ENCODE measurements at regions not wholly inside any gene's neighbourhood (a gene's known extent, or its start where the extent isn't known, plus 50 kb on each side); places are given as distances from the start of the nearest gene placed in this dataset.

- no peaks in the 10 kb centered on the region for H3K27me3 ChIP-seq (ENCODE audit: control insufficient read depth in 3 of 3, insufficient read depth in 3 of 3, low read length in 3 of 3)
- H3K36me3 ChIP-seq (ENCODE audit: control insufficient read depth in 3 of 3, insufficient read depth in 2 of 3, low read depth in 1 of 3, low read length in 3 of 3), result no peaks in the 10 kb centered on the region
- FAIRE-seq, result no peak
- no peaks in the 10 kb centered on the region for H3K4me1 ChIP-seq (ENCODE audit: control insufficient read depth in 3 of 3, insufficient read depth in 2 of 3, low read depth in 1 of 3, low read length in 2 of 3)
- no peak for DNase-seq
- WGBS, 3 donors, result 79 to 83% (median 81%) methylated on average over 3 of the region's 3 CpGs
- H3K9me3 ChIP-seq (ENCODE audit: control insufficient read depth in 2 of 2, insufficient read depth in 1 of 2, low read depth in 1 of 2, low read length in 1 of 2), result no peaks in the 10 kb centered on the region
- H3K27ac ChIP-seq (ENCODE audit: low read depth in 1 of 3, low read length in 2 of 3), result no peak overlapping the region
- no peak overlapping the region for H3K4me3 ChIP-seq (ENCODE audit: low read depth in 1 of 3, low read length in 3 of 3)
Measured at GRCh38 chr13:110008816-110009215, 222.4 kb upstream of the IRS2 start.

GRCh38 chr13:110006304-110006703, 219.9 kb upstream of the IRS2 start:
- no peak for FAIRE-seq
- DNase-seq, result no peak

GRCh38 chr13:110005563-110005962, 219.2 kb upstream of the IRS2 start:
- DNase-seq, result no peak
- FAIRE-seq, result no peak
- Histone ChIP-seq H3K4me3 (ENCODE audit: low read depth in 1 of 3, low read length in 3 of 3) (no peak overlapping the region), H3K4me1 (ENCODE audit: control insufficient read depth in 3 of 3, insufficient read depth in 2 of 3, low read depth in 1 of 3, low read length in 2 of 3) (no peaks in the 10 kb centered on the region), H3K9me3 (ENCODE audit: control insufficient read depth in 2 of 2, insufficient read depth in 1 of 2, low read depth in 1 of 2, low read length in 1 of 2) (no peaks in the 10 kb centered on the region), H3K27me3 (ENCODE audit: control insufficient read depth in 3 of 3, insufficient read depth in 3 of 3, low read length in 3 of 3) (peaks cover 0 to 7% (median 0%) of the 10 kb centered on the region in 3 donors), H3K36me3 (ENCODE audit: control insufficient read depth in 3 of 3, insufficient read depth in 2 of 3, low read depth in 1 of 3, low read length in 3 of 3) (no peaks in the 10 kb centered on the region), H3K27ac (ENCODE audit: low read depth in 1 of 3, low read length in 2 of 3) (no peak overlapping the region)
- 31 to 77% (median 55%) methylated on average over 2 of the region's 2 CpGs for WGBS, 3 donors

More at GRCh38 chr13:110006304-110006703, 219.9 kb upstream of the IRS2 start:
- Histone ChIP-seq H3K27ac (ENCODE audit: low read depth in 1 of 3, low read length in 2 of 3) (no peak overlapping the region), H3K4me3 (ENCODE audit: low read depth in 1 of 3, low read length in 3 of 3) (no peak overlapping the region), H3K4me1 (ENCODE audit: control insufficient read depth in 3 of 3, insufficient read depth in 2 of 3, low read depth in 1 of 3, low read length in 2 of 3) (no peaks in the 10 kb centered on the region), H3K36me3 (ENCODE audit: control insufficient read depth in 3 of 3, insufficient read depth in 2 of 3, low read depth in 1 of 3, low read length in 3 of 3) (no peaks in the 10 kb centered on the region), H3K27me3 (ENCODE audit: control insufficient read depth in 3 of 3, insufficient read depth in 3 of 3, low read length in 3 of 3) (no peaks in the 10 kb centered on the region), H3K9me3 (ENCODE audit: control insufficient read depth in 2 of 2, insufficient read depth in 1 of 2, low read depth in 1 of 2, low read length in 1 of 2) (no peaks in the 10 kb centered on the region)
- WGBS, 3 donors, result 62 to 87% (median 73%) methylated on average over 8 of the region's 8 CpGs

- no peak overlapping the region for H3K4me3 ChIP-seq (ENCODE audit: low read depth in 1 of 3, low read length in 3 of 3)
- FAIRE-seq, result no peak
- H3K9me3 ChIP-seq (ENCODE audit: control insufficient read depth in 2 of 2, insufficient read depth in 1 of 2, low read depth in 1 of 2, low read length in 1 of 2), result no peaks in the 10 kb centered on the region
- H3K4me1 ChIP-seq (ENCODE audit: control insufficient read depth in 3 of 3, insufficient read depth in 2 of 3, low read depth in 1 of 3, low read length in 2 of 3), result no peaks in the 10 kb centered on the region
- 61 to 87% (median 74%) methylated on average over 2 of the region's 2 CpGs for WGBS, 3 donors
- H3K36me3 ChIP-seq (ENCODE audit: control insufficient read depth in 3 of 3, insufficient read depth in 2 of 3, low read depth in 1 of 3, low read length in 3 of 3), result no peaks in the 10 kb centered on the region
- H3K27ac ChIP-seq (ENCODE audit: low read depth in 1 of 3, low read length in 2 of 3), result no peak overlapping the region
- DNase-seq, result no peak
- peaks cover 0 to 14% (median 0%) of the 10 kb centered on the region in 3 donors for H3K27me3 ChIP-seq (ENCODE audit: control insufficient read depth in 3 of 3, insufficient read depth in 3 of 3, low read length in 3 of 3)
Measured at GRCh38 chr13:110004814-110005213, 218.4 kb upstream of the IRS2 start.

- Histone ChIP-seq H3K4me3 (ENCODE audit: low read depth in 1 of 3, low read length in 3 of 3) (no peak overlapping the region), H3K27me3 (ENCODE audit: control insufficient read depth in 3 of 3, insufficient read depth in 3 of 3, low read length in 3 of 3) (peaks cover 0 to 16% (median 0%) of the 10 kb centered on the region in 3 donors), H3K4me1 (ENCODE audit: control insufficient read depth in 3 of 3, insufficient read depth in 2 of 3, low read depth in 1 of 3, low read length in 2 of 3) (no peaks in the 10 kb centered on the region), H3K36me3 (ENCODE audit: control insufficient read depth in 3 of 3, insufficient read depth in 2 of 3, low read depth in 1 of 3, low read length in 3 of 3) (no peaks in the 10 kb centered on the region), H3K27ac (ENCODE audit: low read depth in 1 of 3, low read length in 2 of 3) (no peak overlapping the region), H3K9me3 (ENCODE audit: control insufficient read depth in 2 of 2, insufficient read depth in 1 of 2, low read depth in 1 of 2, low read length in 1 of 2) (no peaks in the 10 kb centered on the region)
- DNase-seq, result no peak
- FAIRE-seq, result no peak
- 76 to 82% (median 79%) methylated on average over 7 of the region's 7 CpGs for WGBS, 3 donors
Measured at GRCh38 chr13:110001670-110002275, 215.4 kb upstream of the IRS2 start.

GRCh38 chr13:110000534-110001345, 214.4 kb upstream of the IRS2 start:
- DNase-seq, result no peak
- H3K27ac ChIP-seq (ENCODE audit: low read depth in 1 of 3, low read length in 2 of 3), result no peak overlapping the region
- H3K36me3 ChIP-seq (ENCODE audit: control insufficient read depth in 3 of 3, insufficient read depth in 2 of 3, low read depth in 1 of 3, low read length in 3 of 3), result no peaks in the 10 kb centered on the region
- FAIRE-seq, result no peak
- H3K4me1 ChIP-seq (ENCODE audit: control insufficient read depth in 3 of 3, insufficient read depth in 2 of 3, low read depth in 1 of 3, low read length in 2 of 3), result no peaks in the 10 kb centered on the region
- no peak overlapping the region for H3K4me3 ChIP-seq (ENCODE audit: low read depth in 1 of 3, low read length in 3 of 3)
- H3K9me3 ChIP-seq (ENCODE audit: control insufficient read depth in 2 of 2, insufficient read depth in 1 of 2, low read depth in 1 of 2, low read length in 1 of 2), result no peaks in the 10 kb centered on the region
- WGBS, 3 donors, result 82 to 90% (median 84%) methylated on average over 12 of the region's 12 CpGs
- H3K27me3 ChIP-seq (ENCODE audit: control insufficient read depth in 3 of 3, insufficient read depth in 3 of 3, low read length in 3 of 3), result peaks cover 0 to 16% (median 0%) of the 10 kb centered on the region in 3 donors

GRCh38 chr13:109999659-110000533, 213.5 kb upstream of the IRS2 start:
- no peak overlapping the region for H3K27ac ChIP-seq (ENCODE audit: low read depth in 1 of 3, low read length in 2 of 3)
- H3K4me3 ChIP-seq (ENCODE audit: low read depth in 1 of 3, low read length in 3 of 3), result no peak overlapping the region
- DNase-seq, result no peak
- no peaks in the 10 kb centered on the region for H3K9me3 ChIP-seq (ENCODE audit: control insufficient read depth in 2 of 2, insufficient read depth in 1 of 2, low read depth in 1 of 2, low read length in 1 of 2)
- H3K36me3 ChIP-seq (ENCODE audit: control insufficient read depth in 3 of 3, insufficient read depth in 2 of 3, low read depth in 1 of 3, low read length in 3 of 3), result no peaks in the 10 kb centered on the region
- 50 to 75% (median 52%) methylated on average over 21 of the region's 21 CpGs for WGBS, 3 donors
- peaks cover 0 to 16% (median 0%) of the 10 kb centered on the region in 3 donors for H3K27me3 ChIP-seq (ENCODE audit: control insufficient read depth in 3 of 3, insufficient read depth in 3 of 3, low read length in 3 of 3)
- FAIRE-seq, result no peak
- no peaks in the 10 kb centered on the region for H3K4me1 ChIP-seq (ENCODE audit: control insufficient read depth in 3 of 3, insufficient read depth in 2 of 3, low read depth in 1 of 3, low read length in 2 of 3)
